GM23338 (cell line): ENCODE measurements at regions not wholly inside any gene's neighbourhood (a gene's known extent, or its start where the extent isn't known, plus 50 kb on each side); places are given as distances from the start of the nearest gene placed in this dataset.

Experiments
- ATAC-seq: fragments of 200-7000 bp; cut with Tn5 transposase; 3 replicates; pipeline ENCODE4 v1.9.1; 2020
- DNase-seq: peaks from one replicate; pipeline ENCODE4 v3.0.0-alpha.2; 2015; ENCODE audit warnings: low spot score
- H2AFZ ChIP-seq: fragments of 200-600 bp; sonication (generic); 2 replicates; pipeline ENCODE4 v1.8.0; 2016; ENCODE audit warnings: antibody characterized with exemption, mild to moderate bottlenecking, moderate library complexity
- H3F3A ChIP-seq: fragments of 200-600 bp; sonication (generic); replicated peaks from 2 replicates; pipeline ENCODE4 v1.8.0; 2017; ENCODE audit warnings: antibody characterized with exemption, mixed run types, low read depth
- H3K27ac ChIP-seq: fragments of 200-600 bp; sonication (generic); 2 replicates; pipeline ENCODE4 v1.6.1; 2016; ENCODE audit warnings: low read depth
- H3K27me3 ChIP-seq: fragments of 200-600 bp; sonication (generic); 2 replicates; pipeline ENCODE4 v1.8.0; 2016; ENCODE audit warnings: mild to moderate bottlenecking, mixed run types, moderate library complexity; ENCODE audit not compliant: insufficient read depth
- H3K36me3 ChIP-seq: fragments of 200-600 bp; sonication (generic); 2 replicates; pipeline ENCODE4 v1.8.0; 2016; ENCODE audit warnings: mild to moderate bottlenecking; ENCODE audit not compliant: insufficient read depth
- H3K4me1 ChIP-seq: fragments of 200-600 bp; sonication (generic); 2 replicates; pipeline ENCODE4 v1.8.0; 2016; ENCODE audit warnings: mild to moderate bottlenecking, moderate library complexity; ENCODE audit not compliant: insufficient read depth
- H3K4me2 ChIP-seq: fragments of 200-600 bp; sonication (generic); 2 replicates; pipeline ENCODE4 v1.7.1; 2017; ENCODE audit warnings: mixed run types
- H3K4me3 ChIP-seq: fragments of 200-600 bp; sonication (generic); 2 replicates; pipeline ENCODE4 v1.6.1; 2016; ENCODE audit warnings: mixed run types
- H3K79me2 ChIP-seq: fragments of 200-600 bp; sonication (generic); replicated peaks from 2 replicates; pipeline ENCODE4 v1.8.0; 2017; ENCODE audit warnings: mild to moderate bottlenecking; ENCODE audit not compliant: insufficient read depth
- H3K9me2 ChIP-seq: fragments of 200-600 bp; sonication (generic); 2 replicates; pipeline ENCODE4 v1.8.0; 2017; ENCODE audit not compliant: insufficient read depth
- H4K20me1 ChIP-seq: fragments of 200-600 bp; sonication (generic); replicated peaks from 2 replicates; pipeline ENCODE4 v1.8.0; 2017; ENCODE audit warnings: mild to moderate bottlenecking; ENCODE audit not compliant: insufficient read depth
- H3K27ac Mint-ChIP-seq: 2 replicates; pipeline ENCODE4 v1.8.0; 2020; ENCODE audit warnings: inconsistent platforms, mild to moderate bottlenecking, moderate library complexity, mixed read lengths
- H3K27me3 Mint-ChIP-seq: 3 replicates; pipeline ENCODE4 v1.8.0; 2022; ENCODE audit warnings: low read depth, mild to moderate bottlenecking, moderate library complexity, mixed read lengths, inconsistent platforms; ENCODE audit not compliant: insufficient read depth, poor library complexity
- H3K36me3 Mint-ChIP-seq: 3 replicates; pipeline ENCODE4 v1.8.0; 2021; ENCODE audit warnings: low read depth, mild to moderate bottlenecking, inconsistent platforms, moderate library complexity, mixed read lengths
- H3K4me1 Mint-ChIP-seq: 3 replicates; pipeline ENCODE4 v1.8.0; 2020; ENCODE audit warnings: mild to moderate bottlenecking, inconsistent platforms, mixed read lengths
- H3K4me3 Mint-ChIP-seq: 3 replicates; pipeline ENCODE4 v1.8.0; 2021; ENCODE audit warnings: moderate library complexity, mild to moderate bottlenecking, inconsistent platforms, mixed read lengths
- H3K9me3 Mint-ChIP-seq: 3 replicates; pipeline ENCODE4 v1.8.0; 2020; ENCODE audit warnings: moderate library complexity, mild to moderate bottlenecking, inconsistent platforms, mixed read lengths
- JUNB ChIP-seq: IDR thresholded peaks from one replicate; pipeline ENCODE4 v1.6.1; 2016; ENCODE audit warnings: antibody characterized with exemption; ENCODE audit not compliant: unreplicated experiment
- NANOG ChIP-seq: IDR thresholded peaks from 2 replicates; pipeline ENCODE4 v1.6.1; 2016; ENCODE audit warnings: antibody characterized with exemption, borderline replicate concordance
- POLR2AphosphoS5 ChIP-seq: IDR thresholded peaks from 2 replicates; pipeline ENCODE4 v1.6.1; 2016; ENCODE audit warnings: antibody characterized with exemption, low read depth
- STAT1 ChIP-seq: IDR thresholded peaks from one replicate; pipeline ENCODE4 v1.6.1; 2016; ENCODE audit warnings: antibody characterized with exemption; ENCODE audit not compliant: unreplicated experiment
- ZNF331 ChIP-seq: fragments of 250-450 bp; sonication (Bioruptor Pico); IDR thresholded peaks from 2 replicates; pipeline ENCODE4 v1.5.0; 2020; ENCODE audit warnings: low read depth, mild to moderate bottlenecking, moderate library complexity
- TF ChIP-seq, protein P1 (sequence below), 2 experiments: fragments of 200-600 bp in 1 of 2; sonication (generic) in 1 of 2; conservative IDR thresholded peaks; 2 replicates each; pipeline versions ENCODE4 v1.5.1 to v1.6.1; 2016 to 2017; ENCODE audit warnings: antibody characterized with exemption in 2 of 2, low read depth in 2 of 2, mild to moderate bottlenecking in 2 of 2, moderate library complexity in 1 of 2
- TF ChIP-seq, protein P2 (sequence below): IDR thresholded peaks from 2 replicates; pipeline ENCODE4 v1.6.1; 2016; ENCODE audit warnings: antibody characterized with exemption
- TF ChIP-seq, protein P3 (sequence below): fragments of 250-450 bp; sonication (Bioruptor Pico); IDR thresholded peaks from 2 replicates; pipeline ENCODE4 v1.5.0; 2020; ENCODE audit warnings: mild to moderate bottlenecking, moderate library complexity

DNA sequence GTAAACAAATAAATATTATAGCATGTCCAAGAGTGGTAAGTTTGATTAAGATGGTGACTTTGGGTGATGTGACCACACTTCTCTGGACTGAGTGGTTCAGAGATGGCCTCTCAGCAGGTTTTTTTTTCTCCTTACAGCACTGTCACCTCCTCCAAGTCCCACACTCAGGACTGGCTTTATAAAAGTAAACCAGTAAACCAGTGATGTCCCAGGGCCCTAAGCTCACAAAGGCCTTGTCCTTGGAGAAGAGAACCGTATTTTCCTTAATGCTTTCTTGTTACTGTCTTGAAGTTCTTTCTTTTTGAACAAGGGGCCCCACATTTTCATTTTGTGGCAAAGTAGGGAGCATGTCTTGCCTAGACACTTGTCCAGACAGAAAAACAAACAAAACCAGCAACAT lies 274.0 kb downstream of the MYCN start:
- H2AFZ ChIP-seq, result no peak overlapping the region
- no peaks in the 10 kb centered on the region for H3K27me3 ChIP-seq
- H3K4me2 ChIP-seq, result no peak overlapping the region
- H3K27ac ChIP-seq, result no peak overlapping the region
- peaks cover 7% of the 10 kb centered on the region; the same call in 2 of the 3 replicates for H3K9me3 Mint-ChIP-seq
- H3K4me1 ChIP-seq, result peaks cover 3% of the 10 kb centered on the region; the same call in 1 of the 2 replicates
- no peak for TF ChIP-seq ZNF331 (CRISPR knock-in tag)
- TF ChIP-seq POLR2AphosphoS5, result no peak
- no peak for TF ChIP-seq JUNB
- peaks cover 7% of the 10 kb centered on the region for H3K4me1 Mint-ChIP-seq
- no peak overlapping the region for H3K27ac Mint-ChIP-seq
- H4K20me1 ChIP-seq, result no peaks in the 10 kb centered on the region
- DNase-seq (no peak), ATAC-seq (no peak)
- no peak overlapping the region for H3K4me3 ChIP-seq
- H3K9me2 ChIP-seq, result no peaks in the 10 kb centered on the region
- no peaks in the 10 kb centered on the region for H3K79me2 ChIP-seq
- H3K36me3 ChIP-seq, result no peaks in the 10 kb centered on the region
- peaks cover 3% of the 10 kb centered on the region for H3K27me3 Mint-ChIP-seq
- H3K36me3 Mint-ChIP-seq, result peaks cover 4% of the 10 kb centered on the region; the same call in 1 of the 3 replicates
- no peak overlapping the region for H3K4me3 Mint-ChIP-seq
- no peaks in the 10 kb centered on the region for H3F3A ChIP-seq

DNA sequence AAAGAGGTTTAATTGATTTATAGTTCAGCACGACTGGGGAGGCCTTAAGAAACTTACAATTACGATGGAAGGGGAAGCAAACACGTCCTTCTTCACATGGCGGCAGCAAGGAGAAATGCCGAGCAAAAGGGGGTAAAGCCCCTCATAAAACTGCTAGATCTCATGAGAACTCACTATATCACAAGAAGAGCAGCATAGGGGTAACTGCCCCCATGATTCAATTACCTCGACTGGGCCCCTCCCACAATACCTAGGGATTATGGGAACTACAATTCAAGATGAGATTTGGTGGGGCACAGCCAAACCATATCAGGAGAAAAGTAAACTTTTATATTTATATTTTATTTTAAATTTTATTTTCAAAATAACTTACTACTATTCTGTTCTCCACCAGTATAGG lies 272.0 kb downstream of the MYCN start:
- H3K36me3 Mint-ChIP-seq, result peaks cover 8% of the 10 kb centered on the region
- H3K4me1 Mint-ChIP-seq, result peaks cover 5% of the 10 kb centered on the region; the same call in 2 of the 3 replicates
- no peak overlapping the region for H3K4me3 Mint-ChIP-seq
- Histone ChIP-seq H3K9me2 (no peaks in the 10 kb centered on the region), H3K4me2 (no peak overlapping the region), H3K27me3 (no peaks in the 10 kb centered on the region), H3K4me3 (no peak overlapping the region), H4K20me1 (no peaks in the 10 kb centered on the region), H3K79me2 (no peaks in the 10 kb centered on the region), H2AFZ (no peak overlapping the region), H3K4me1 (no peaks in the 10 kb centered on the region), H3F3A (no peaks in the 10 kb centered on the region), H3K27ac (no peak overlapping the region), H3K36me3 (no peaks in the 10 kb centered on the region)
- H3K9me3 Mint-ChIP-seq, result peaks cover 28% of the 10 kb centered on the region
- no peak for ATAC-seq
- TF ChIP-seq NANOG (no peak), STAT1 (no peak), ZNF331 (CRISPR knock-in tag) (no peak)
- TF ChIP-seq, protein P1, sequence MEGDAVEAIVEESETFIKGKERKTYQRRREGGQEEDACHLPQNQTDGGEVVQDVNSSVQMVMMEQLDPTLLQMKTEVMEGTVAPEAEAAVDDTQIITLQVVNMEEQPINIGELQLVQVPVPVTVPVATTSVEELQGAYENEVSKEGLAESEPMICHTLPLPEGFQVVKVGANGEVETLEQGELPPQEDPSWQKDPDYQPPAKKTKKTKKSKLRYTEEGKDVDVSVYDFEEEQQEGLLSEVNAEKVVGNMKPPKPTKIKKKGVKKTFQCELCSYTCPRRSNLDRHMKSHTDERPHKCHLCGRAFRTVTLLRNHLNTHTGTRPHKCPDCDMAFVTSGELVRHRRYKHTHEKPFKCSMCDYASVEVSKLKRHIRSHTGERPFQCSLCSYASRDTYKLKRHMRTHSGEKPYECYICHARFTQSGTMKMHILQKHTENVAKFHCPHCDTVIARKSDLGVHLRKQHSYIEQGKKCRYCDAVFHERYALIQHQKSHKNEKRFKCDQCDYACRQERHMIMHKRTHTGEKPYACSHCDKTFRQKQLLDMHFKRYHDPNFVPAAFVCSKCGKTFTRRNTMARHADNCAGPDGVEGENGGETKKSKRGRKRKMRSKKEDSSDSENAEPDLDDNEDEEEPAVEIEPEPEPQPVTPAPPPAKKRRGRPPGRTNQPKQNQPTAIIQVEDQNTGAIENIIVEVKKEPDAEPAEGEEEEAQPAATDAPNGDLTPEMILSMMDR (conservative IDR thresholded peaks at IDR 0.05; ENCODE audit: low read depth in 2 of 2), result no peak
- no peak for DNase-seq
- H3K27me3 Mint-ChIP-seq, result peaks cover 4% of the 10 kb centered on the region
- H3K27ac Mint-ChIP-seq, result no peak overlapping the region

DNA sequence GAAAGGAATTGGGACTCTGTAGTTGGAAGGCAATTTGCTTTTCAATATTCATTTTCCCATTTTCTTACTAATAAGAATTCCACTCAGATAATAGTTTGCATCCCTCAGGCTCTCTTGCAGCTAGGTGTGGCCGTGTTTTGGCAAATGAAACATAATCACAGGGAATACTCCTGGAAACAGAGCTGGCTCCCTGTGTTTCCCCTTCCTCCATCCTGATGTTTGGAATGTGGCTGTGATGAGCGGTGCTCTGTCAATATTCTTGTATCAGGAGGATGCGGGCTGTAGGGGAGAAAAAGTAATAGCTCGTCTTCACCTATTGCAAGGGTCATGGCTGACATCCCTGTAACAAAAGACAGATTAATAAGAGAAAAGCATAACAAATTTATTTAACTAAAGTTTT lies 271.0 kb downstream of the MYCN start:
- Histone ChIP-seq H3F3A (no peaks in the 10 kb centered on the region), H3K4me2 (no peak overlapping the region), H3K79me2 (no peaks in the 10 kb centered on the region), H3K27me3 (no peaks in the 10 kb centered on the region), H3K9me2 (0 out of 2 replicates have a peak, but pooled peaks cover 2% of the 10 kb centered on the region), H3K36me3 (no peaks in the 10 kb centered on the region), H4K20me1 (no peaks in the 10 kb centered on the region), H3K4me1 (no peaks in the 10 kb centered on the region), H3K4me3 (no peak overlapping the region), H3K27ac (no peak overlapping the region), H2AFZ (no peak overlapping the region)
- peaks cover 8% of the 10 kb centered on the region for H3K36me3 Mint-ChIP-seq
- H3K4me1 Mint-ChIP-seq, result peaks cover 9% of the 10 kb centered on the region; the same call in 2 of the 3 replicates
- peaks cover 5% of the 10 kb centered on the region for H3K27me3 Mint-ChIP-seq
- no peak for DNase-seq
- no peak overlapping the region for H3K4me3 Mint-ChIP-seq
- TF ChIP-seq, protein P2, sequence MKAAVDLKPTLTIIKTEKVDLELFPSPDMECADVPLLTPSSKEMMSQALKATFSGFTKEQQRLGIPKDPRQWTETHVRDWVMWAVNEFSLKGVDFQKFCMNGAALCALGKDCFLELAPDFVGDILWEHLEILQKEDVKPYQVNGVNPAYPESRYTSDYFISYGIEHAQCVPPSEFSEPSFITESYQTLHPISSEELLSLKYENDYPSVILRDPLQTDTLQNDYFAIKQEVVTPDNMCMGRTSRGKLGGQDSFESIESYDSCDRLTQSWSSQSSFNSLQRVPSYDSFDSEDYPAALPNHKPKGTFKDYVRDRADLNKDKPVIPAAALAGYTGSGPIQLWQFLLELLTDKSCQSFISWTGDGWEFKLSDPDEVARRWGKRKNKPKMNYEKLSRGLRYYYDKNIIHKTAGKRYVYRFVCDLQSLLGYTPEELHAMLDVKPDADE, result no peak
- TF ChIP-seq, protein P3, sequence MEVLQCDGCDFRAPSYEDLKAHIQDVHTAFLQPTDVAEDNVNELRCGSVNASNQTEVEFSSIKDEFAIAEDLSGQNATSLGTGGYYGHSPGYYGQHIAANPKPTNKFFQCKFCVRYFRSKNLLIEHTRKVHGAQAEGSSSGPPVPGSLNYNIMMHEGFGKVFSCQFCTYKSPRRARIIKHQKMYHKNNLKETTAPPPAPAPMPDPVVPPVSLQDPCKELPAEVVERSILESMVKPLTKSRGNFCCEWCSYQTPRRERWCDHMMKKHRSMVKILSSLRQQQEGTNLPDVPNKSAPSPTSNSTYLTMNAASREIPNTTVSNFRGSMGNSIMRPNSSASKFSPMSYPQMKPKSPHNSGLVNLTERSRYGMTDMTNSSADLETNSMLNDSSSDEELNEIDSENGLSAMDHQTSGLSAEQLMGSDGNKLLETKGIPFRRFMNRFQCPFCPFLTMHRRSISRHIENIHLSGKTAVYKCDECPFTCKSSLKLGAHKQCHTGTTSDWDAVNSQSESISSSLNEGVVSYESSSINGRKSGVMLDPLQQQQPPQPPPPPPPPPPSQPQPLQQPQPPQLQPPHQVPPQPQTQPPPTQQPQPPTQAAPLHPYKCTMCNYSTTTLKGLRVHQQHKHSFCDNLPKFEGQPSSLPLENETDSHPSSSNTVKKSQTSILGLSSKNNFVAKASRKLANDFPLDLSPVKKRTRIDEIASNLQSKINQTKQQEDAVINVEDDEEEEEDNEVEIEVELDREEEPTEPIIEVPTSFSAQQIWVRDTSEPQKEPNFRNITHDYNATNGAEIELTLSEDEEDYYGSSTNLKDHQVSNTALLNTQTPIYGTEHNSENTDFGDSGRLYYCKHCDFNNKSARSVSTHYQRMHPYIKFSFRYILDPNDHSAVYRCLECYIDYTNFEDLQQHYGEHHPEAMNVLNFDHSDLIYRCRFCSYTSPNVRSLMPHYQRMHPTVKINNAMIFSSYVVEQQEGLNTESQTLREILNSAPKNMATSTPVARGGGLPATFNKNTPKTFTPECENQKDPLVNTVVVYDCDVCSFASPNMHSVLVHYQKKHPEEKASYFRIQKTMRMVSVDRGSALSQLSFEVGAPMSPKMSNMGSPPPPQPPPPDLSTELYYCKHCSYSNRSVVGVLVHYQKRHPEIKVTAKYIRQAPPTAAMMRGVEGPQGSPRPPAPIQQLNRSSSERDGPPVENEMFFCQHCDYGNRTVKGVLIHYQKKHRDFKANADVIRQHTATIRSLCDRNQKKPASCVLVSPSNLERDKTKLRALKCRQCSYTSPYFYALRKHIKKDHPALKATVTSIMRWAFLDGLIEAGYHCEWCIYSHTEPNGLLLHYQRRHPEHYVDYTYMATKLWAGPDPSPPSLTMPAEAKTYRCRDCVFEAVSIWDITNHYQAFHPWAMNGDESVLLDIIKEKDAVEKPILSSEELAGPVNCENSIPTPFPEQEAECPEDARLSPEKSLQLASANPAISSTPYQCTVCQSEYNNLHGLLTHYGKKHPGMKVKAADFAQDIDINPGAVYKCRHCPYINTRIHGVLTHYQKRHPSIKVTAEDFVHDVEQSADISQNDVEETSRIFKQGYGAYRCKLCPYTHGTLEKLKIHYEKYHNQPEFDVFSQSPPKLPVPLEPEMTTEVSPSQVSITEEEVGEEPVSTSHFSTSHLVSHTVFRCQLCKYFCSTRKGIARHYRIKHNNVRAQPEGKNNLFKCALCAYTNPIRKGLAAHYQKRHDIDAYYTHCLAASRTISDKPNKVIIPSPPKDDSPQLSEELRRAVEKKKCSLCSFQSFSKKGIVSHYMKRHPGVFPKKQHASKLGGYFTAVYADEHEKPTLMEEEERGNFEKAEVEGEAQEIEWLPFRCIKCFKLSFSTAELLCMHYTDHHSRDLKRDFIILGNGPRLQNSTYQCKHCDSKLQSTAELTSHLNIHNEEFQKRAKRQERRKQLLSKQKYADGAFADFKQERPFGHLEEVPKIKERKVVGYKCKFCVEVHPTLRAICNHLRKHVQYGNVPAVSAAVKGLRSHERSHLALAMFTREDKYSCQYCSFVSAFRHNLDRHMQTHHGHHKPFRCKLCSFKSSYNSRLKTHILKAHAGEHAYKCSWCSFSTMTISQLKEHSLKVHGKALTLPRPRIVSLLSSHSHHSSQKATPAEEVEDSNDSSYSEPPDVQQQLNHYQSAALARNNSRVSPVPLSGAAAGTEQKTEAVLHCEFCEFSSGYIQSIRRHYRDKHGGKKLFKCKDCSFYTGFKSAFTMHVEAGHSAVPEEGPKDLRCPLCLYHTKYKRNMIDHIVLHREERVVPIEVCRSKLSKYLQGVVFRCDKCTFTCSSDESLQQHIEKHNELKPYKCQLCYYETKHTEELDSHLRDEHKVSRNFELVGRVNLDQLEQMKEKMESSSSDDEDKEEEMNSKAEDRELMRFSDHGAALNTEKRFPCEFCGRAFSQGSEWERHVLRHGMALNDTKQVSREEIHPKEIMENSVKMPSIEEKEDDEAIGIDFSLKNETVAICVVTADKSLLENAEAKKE (CRISPR knock-in tag), result no peak
- no peak for ATAC-seq
- no peak overlapping the region for H3K27ac Mint-ChIP-seq
- H3K9me3 Mint-ChIP-seq, result peaks cover 29% of the 10 kb centered on the region
